ENCODE measurements at regions not wholly inside any gene's neighbourhood (a gene's known extent, or its start where the extent isn't known, plus 50 kb on each side); places are given as distances from the start of the nearest gene placed in this dataset.

GRCh38 chr10:107444443-107444842 lies 279.9 kb upstream of the SORCS1 start:
- DNase-seq = no peak
- ChIA-PET POLR2A (no interaction called here), CTCF (no interaction called here)
- Mint-ChIP-seq H3K4me3 (no peak overlapping the region), H3K27me3 (no peaks in the 10 kb centered on the region), H3K36me3 (ENCODE audit: low read depth) (no peaks in the 10 kb centered on the region), H3K4me1 (no peaks in the 10 kb centered on the region), H3K9me3 (peaks cover 21% of the 10 kb centered on the region), H3K27ac (no peak overlapping the region)

GRCh38 chr10:107443813-107444212 lies 279.3 kb upstream of the SORCS1 start:
- H3K9me3 Mint-ChIP-seq = peaks cover 21% of the 10 kb centered on the region
- H3K27me3 Mint-ChIP-seq = no peaks in the 10 kb centered on the region
- ChIA-PET POLR2A (no interaction called here), CTCF (no interaction called here)
- H3K36me3 Mint-ChIP-seq (ENCODE audit: low read depth) = no peaks in the 10 kb centered on the region
- no peaks in the 10 kb centered on the region for H3K4me1 Mint-ChIP-seq
- H3K4me3 Mint-ChIP-seq = no peak overlapping the region
- H3K27ac Mint-ChIP-seq = no peak overlapping the region
- no peak for DNase-seq

- Mint-ChIP-seq H3K4me3 (no peak overlapping the region), H3K27ac (no peak overlapping the region), H3K4me1 (no peaks in the 10 kb centered on the region), H3K36me3 (ENCODE audit: low read depth) (no peaks in the 10 kb centered on the region), H3K9me3 (peaks cover 21% of the 10 kb centered on the region), H3K27me3 (no peaks in the 10 kb centered on the region)
- no peak for DNase-seq
- CTCF ChIA-PET = no interaction called here
- POLR2A ChIA-PET = no interaction called here
Measured at GRCh38 chr10:107443326-107443725, 278.8 kb upstream of the SORCS1 start.

GRCh38 chr10:107442035-107442505 lies 277.6 kb upstream of the SORCS1 start:
- Mint-ChIP-seq H3K4me3 (no peak overlapping the region), H3K27ac (no peak overlapping the region), H3K36me3 (ENCODE audit: low read depth) (no peaks in the 10 kb centered on the region), H3K27me3 (no peaks in the 10 kb centered on the region), H3K4me1 (no peaks in the 10 kb centered on the region), H3K9me3 (peaks cover 21% of the 10 kb centered on the region)
- POLR2A ChIA-PET = no interaction called here
- no peak for DNase-seq
- CTCF ChIA-PET = no interaction called here

- no peaks in the 10 kb centered on the region for H3K27me3 Mint-ChIP-seq
- no peak overlapping the region for H3K27ac Mint-ChIP-seq
- CTCF ChIA-PET = no interaction called here
- no peak for DNase-seq
- H3K9me3 Mint-ChIP-seq = peaks cover 22% of the 10 kb centered on the region
- no peaks in the 10 kb centered on the region for H3K36me3 Mint-ChIP-seq (ENCODE audit: low read depth)
- POLR2A ChIA-PET = no interaction called here
- H3K4me1 Mint-ChIP-seq = no peaks in the 10 kb centered on the region
- no peak overlapping the region for H3K4me3 Mint-ChIP-seq
Measured at GRCh38 chr10:107440741-107441140, 276.2 kb upstream of the SORCS1 start.

GRCh38 chr10:107437921-107438320 lies 273.4 kb upstream of the SORCS1 start:
- H3K27me3 Mint-ChIP-seq = no peaks in the 10 kb centered on the region
- no peak overlapping the region for H3K27ac Mint-ChIP-seq
- H3K4me3 Mint-ChIP-seq = no peak overlapping the region
- no peaks in the 10 kb centered on the region for H3K36me3 Mint-ChIP-seq (ENCODE audit: low read depth)
- peaks cover 12% of the 10 kb centered on the region for H3K9me3 Mint-ChIP-seq
- H3K4me1 Mint-ChIP-seq = no peaks in the 10 kb centered on the region
- no peak for DNase-seq
- ChIA-PET POLR2A (no interaction called here), CTCF (no interaction called here)

GRCh38 chr10:107436568-107436967 lies 272.1 kb upstream of the SORCS1 start:
- ChIA-PET CTCF (no interaction called here), POLR2A (no interaction called here)
- peaks cover 12% of the 10 kb centered on the region for H3K9me3 Mint-ChIP-seq
- no peak overlapping the region for H3K27ac Mint-ChIP-seq
- H3K4me3 Mint-ChIP-seq = no peak overlapping the region
- H3K27me3 Mint-ChIP-seq = no peaks in the 10 kb centered on the region
- H3K4me1 Mint-ChIP-seq = no peaks in the 10 kb centered on the region
- DNase-seq = no peak
- no peaks in the 10 kb centered on the region for H3K36me3 Mint-ChIP-seq (ENCODE audit: low read depth)

- POLR2A ChIA-PET = no interaction called here
Measured at GRCh38 chr10:107434854-107435253, 270.3 kb upstream of the SORCS1 start.

GRCh38 chr10:107434201-107434600 lies 269.7 kb upstream of the SORCS1 start:
- Mint-ChIP-seq H3K9me3 (peaks cover 6% of the 10 kb centered on the region), H3K36me3 (ENCODE audit: low read depth) (no peaks in the 10 kb centered on the region), H3K4me3 (no peak overlapping the region), H3K27me3 (no peaks in the 10 kb centered on the region), H3K4me1 (no peaks in the 10 kb centered on the region), H3K27ac (no peak overlapping the region)
- no peak for DNase-seq
- ChIA-PET POLR2A (no interaction called here), CTCF (no interaction called here)

More at GRCh38 chr10:107434854-107435253, 270.3 kb upstream of the SORCS1 start:
- Mint-ChIP-seq H3K36me3 (ENCODE audit: low read depth) (no peaks in the 10 kb centered on the region), H3K27ac (no peak overlapping the region), H3K27me3 (no peaks in the 10 kb centered on the region), H3K9me3 (peaks cover 6% of the 10 kb centered on the region), H3K4me1 (no peaks in the 10 kb centered on the region), H3K4me3 (no peak overlapping the region)
- no peak for DNase-seq
- CTCF ChIA-PET = no interaction called here

- no peak overlapping the region for H3K4me3 Mint-ChIP-seq
- H3K27ac Mint-ChIP-seq = no peak overlapping the region
- H3K36me3 Mint-ChIP-seq (ENCODE audit: low read depth) = no peaks in the 10 kb centered on the region
- CTCF ChIA-PET = no interaction called here
- H3K4me1 Mint-ChIP-seq = no peaks in the 10 kb centered on the region
- H3K9me3 Mint-ChIP-seq = peaks cover 6% of the 10 kb centered on the region
- DNase-seq = no peak
- POLR2A ChIA-PET = no interaction called here
- H3K27me3 Mint-ChIP-seq = no peaks in the 10 kb centered on the region
Measured at GRCh38 chr10:107433605-107434004, 269.1 kb upstream of the SORCS1 start.

- Mint-ChIP-seq H3K4me1 (no peaks in the 10 kb centered on the region), H3K36me3 (ENCODE audit: low read depth) (no peaks in the 10 kb centered on the region), H3K27ac (no peak overlapping the region), H3K9me3 (peaks cover 13% of the 10 kb centered on the region), H3K27me3 (no peaks in the 10 kb centered on the region), H3K4me3 (no peak overlapping the region)
- POLR2A ChIA-PET = no interaction called here
- no peak for DNase-seq
- CTCF ChIA-PET = no interaction called here
Measured at GRCh38 chr10:107430446-107430845, 265.9 kb upstream of the SORCS1 start.

GRCh38 chr10:107427016-107427415 lies 262.5 kb upstream of the SORCS1 start:
- ChIA-PET POLR2A (no interaction called here), CTCF (no interaction called here)
- H3K27me3 Mint-ChIP-seq = no peaks in the 10 kb centered on the region
- H3K4me1 Mint-ChIP-seq = no peaks in the 10 kb centered on the region
- no peak overlapping the region for H3K27ac Mint-ChIP-seq
- no peak overlapping the region for H3K4me3 Mint-ChIP-seq
- no peaks in the 10 kb centered on the region for H3K36me3 Mint-ChIP-seq (ENCODE audit: low read depth)
- no peak for DNase-seq
- H3K9me3 Mint-ChIP-seq = peaks cover 18% of the 10 kb centered on the region

GRCh38 chr10:107425931-107426553 lies 261.5 kb upstream of the SORCS1 start:
- Mint-ChIP-seq H3K36me3 (ENCODE audit: low read depth) (no peaks in the 10 kb centered on the region), H3K4me3 (no peak overlapping the region), H3K4me1 (no peaks in the 10 kb centered on the region), H3K27me3 (no peaks in the 10 kb centered on the region), H3K27ac (no peak overlapping the region), H3K9me3 (peaks cover 20% of the 10 kb centered on the region)
- DNase-seq = no peak
- POLR2A ChIA-PET = no interaction called here
- CTCF ChIA-PET = no interaction called here

GRCh38 chr10:107424628-107425027 lies 260.1 kb upstream of the SORCS1 start:
- no peaks in the 10 kb centered on the region for H3K36me3 Mint-ChIP-seq (ENCODE audit: low read depth)
- peaks cover 20% of the 10 kb centered on the region for H3K9me3 Mint-ChIP-seq
- H3K27ac Mint-ChIP-seq = no peak overlapping the region
- H3K27me3 Mint-ChIP-seq = no peaks in the 10 kb centered on the region
- no peaks in the 10 kb centered on the region for H3K4me1 Mint-ChIP-seq
- DNase-seq = no peak
- ChIA-PET CTCF (no interaction called here), POLR2A (no interaction called here)
- no peak overlapping the region for H3K4me3 Mint-ChIP-seq

GRCh38 chr10:107423903-107424302 lies 259.4 kb upstream of the SORCS1 start:
- Mint-ChIP-seq H3K4me3 (no peak overlapping the region), H3K4me1 (no peaks in the 10 kb centered on the region), H3K9me3 (peaks cover 20% of the 10 kb centered on the region), H3K36me3 (ENCODE audit: low read depth) (no peaks in the 10 kb centered on the region), H3K27me3 (no peaks in the 10 kb centered on the region), H3K27ac (no peak overlapping the region)
- ChIA-PET POLR2A (no interaction called here), CTCF (no interaction called here)
- no peak for DNase-seq
